IPS-20b (cell line): ENCODE measurements at regions not wholly inside any gene's neighbourhood (a gene's known extent, or its start where the extent isn't known, plus 50 kb on each side); places are given as distances from the start of the nearest gene placed in this dataset.

Experiments
- H3K27ac ChIP-seq: one replicate; pipeline ENCODE4 v1.5.1; 2013; ENCODE audit warnings: low read length
- H3K27me3 ChIP-seq: 2 replicates; pipeline ENCODE4 v1.6.1; 2013; ENCODE audit warnings: mild to moderate bottlenecking, low read length, inconsistent platforms; ENCODE audit not compliant: insufficient read depth
- H3K36me3 ChIP-seq: 2 replicates; pipeline ENCODE4 v1.6.1; 2013; ENCODE audit warnings: low read depth, mild to moderate bottlenecking, inconsistent platforms, low read length, moderate library complexity; ENCODE audit not compliant: insufficient read depth
- H3K4me1 ChIP-seq: 2 replicates; pipeline ENCODE4 v1.6.1; 2013; ENCODE audit warnings: mild to moderate bottlenecking, control low read depth, inconsistent platforms, low read length, moderate library complexity; ENCODE audit not compliant: insufficient read depth
- H3K4me3 ChIP-seq: 2 replicates; pipeline ENCODE4 v1.5.1; 2013; ENCODE audit warnings: mild to moderate bottlenecking, low read length, inconsistent platforms
- H3K9ac ChIP-seq: 2 replicates; pipeline ENCODE4 v1.6.1; 2013; ENCODE audit warnings: low read depth, mild to moderate bottlenecking, inconsistent platforms, low read length, moderate library complexity
- H3K9me3 ChIP-seq: 2 replicates; pipeline ENCODE4 v1.6.1; 2013; ENCODE audit warnings: mild to moderate bottlenecking, low read depth, low read length, inconsistent platforms; ENCODE audit not compliant: insufficient read depth

DNA sequence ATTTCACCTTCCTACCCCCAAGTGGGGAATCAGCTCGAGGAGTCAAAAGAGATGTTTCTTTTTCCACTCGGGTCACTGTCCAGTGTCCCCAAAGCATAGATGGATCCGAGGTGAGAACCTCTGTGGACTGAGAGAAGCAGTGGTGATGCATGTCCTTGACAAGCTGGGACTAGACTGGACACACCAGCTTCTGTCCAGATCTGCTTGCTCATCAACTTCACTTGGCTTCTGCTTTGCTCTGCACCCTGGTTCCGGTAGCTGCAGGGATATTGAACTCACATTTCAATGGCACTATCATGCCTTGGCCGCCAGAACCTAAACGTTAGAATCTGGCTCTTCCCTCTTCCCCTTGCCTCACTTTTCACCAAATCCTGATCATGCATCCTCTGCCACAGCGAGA lies 50.3 kb upstream of the CXCL12 start:
- Histone ChIP-seq H3K36me3 (no peaks in the 10 kb centered on the region), H3K9ac (no peak overlapping the region), H3K27me3 (no peaks in the 10 kb centered on the region), H3K9me3 (peaks cover 19% of the 10 kb centered on the region), H3K4me1 (no peaks in the 10 kb centered on the region), H3K27ac (no peak overlapping the region), H3K4me3 (no peak overlapping the region)

DNA sequence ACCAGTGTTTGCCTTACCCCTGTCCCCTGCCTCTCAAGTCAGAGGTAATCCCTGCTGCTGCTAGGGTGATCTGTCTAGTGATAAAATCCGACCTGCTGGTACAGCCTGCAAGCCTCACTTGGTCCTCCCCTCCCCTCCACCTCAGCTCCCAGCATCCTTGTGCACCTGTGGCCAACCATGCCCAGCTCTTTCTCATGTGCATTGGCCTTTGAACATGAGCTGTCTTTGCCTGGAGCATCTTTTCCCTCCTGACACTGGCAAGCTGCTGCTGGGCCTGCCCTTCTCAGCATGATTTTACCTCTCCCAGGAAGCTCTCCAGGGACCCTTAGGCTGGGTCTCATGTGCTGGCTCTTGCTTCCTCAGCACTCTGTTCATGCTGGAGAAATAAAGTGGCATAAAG lies 51.3 kb upstream of the CXCL12 start:
- H3K9ac ChIP-seq = no peak overlapping the region
- peaks cover 19% of the 10 kb centered on the region for H3K9me3 ChIP-seq
- no peaks in the 10 kb centered on the region for H3K27me3 ChIP-seq
- no peak overlapping the region for H3K4me3 ChIP-seq
- no peaks in the 10 kb centered on the region for H3K4me1 ChIP-seq
- no peaks in the 10 kb centered on the region for H3K36me3 ChIP-seq
- H3K27ac ChIP-seq = no peak overlapping the region

DNA sequence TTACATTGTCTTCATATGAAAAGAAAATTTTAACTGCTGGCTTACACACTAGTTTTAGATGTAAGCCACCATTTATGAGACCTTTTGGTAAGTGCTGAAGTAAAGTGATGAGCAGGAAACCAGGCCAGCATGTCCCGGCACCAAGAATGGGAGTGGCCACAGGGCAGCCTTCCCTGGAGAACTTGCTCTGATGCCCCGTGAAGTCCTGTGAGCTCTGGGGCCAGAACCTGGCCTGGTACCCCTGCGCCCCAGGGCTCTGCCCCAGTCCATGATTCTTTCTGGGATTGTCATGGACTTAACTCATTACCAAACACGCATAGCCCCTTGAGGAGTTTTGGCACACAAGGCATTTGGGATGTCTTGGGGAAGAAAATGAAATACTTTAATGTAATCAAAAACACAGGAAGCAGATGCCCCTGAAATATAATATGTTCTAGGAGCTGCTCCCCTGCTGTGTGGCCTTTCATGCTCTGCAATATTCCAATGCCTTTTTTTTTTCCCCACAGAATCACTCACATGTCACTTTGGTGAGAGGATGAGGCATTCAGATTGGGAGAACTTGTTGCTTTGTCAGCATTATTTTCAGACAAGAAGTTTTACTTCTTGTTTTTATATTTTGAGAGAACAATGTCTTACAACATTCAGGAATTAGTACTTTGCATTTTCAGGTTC lies 53.1 kb upstream of the CXCL12 start:
- peaks cover 14% of the 10 kb centered on the region; the same call in 1 of the 2 replicates for H3K9me3 ChIP-seq
- no peaks in the 10 kb centered on the region for H3K36me3 ChIP-seq
- no peaks in the 10 kb centered on the region for H3K4me1 ChIP-seq
- H3K4me3 ChIP-seq = no peak overlapping the region
- H3K27ac ChIP-seq = no peak overlapping the region
- H3K27me3 ChIP-seq = no peaks in the 10 kb centered on the region
- no peak overlapping the region for H3K9ac ChIP-seq

DNA sequence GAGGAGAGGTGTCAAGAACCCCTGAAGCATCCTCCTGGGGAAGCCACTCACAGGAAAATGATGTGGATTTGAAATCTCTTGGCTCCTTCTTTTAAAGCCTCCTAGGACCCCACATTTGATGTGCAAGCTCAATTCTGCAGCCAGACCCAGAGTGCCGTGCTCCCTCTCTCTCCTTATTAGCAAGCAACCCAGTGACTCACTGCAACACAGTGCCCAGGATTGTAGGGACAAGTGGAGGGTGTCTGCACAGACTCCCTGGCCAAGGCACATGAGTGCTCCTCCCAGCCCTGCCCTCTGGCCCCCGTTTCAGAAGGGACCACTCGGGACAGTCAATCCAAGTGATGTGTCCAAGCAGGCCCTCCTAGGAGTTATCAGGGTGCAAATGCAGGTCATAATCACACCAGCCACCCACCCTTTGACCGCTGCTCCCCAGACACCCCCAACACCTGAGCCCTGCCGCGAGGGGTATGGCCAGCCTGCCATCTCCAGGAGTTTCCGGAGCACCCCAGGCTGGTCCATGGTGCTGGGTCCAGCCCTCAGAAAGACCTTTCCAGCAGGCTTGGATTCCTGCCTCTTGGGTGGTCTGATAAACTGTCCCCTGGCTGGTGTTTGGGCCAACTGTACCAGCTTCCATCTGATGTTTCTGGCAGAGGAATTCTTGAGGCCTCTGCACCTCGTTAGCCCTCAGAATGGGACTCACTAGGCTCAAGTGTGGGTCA lies 54.5 kb upstream of the CXCL12 start:
- Histone ChIP-seq H3K27me3 (no peaks in the 10 kb centered on the region), H3K36me3 (no peaks in the 10 kb centered on the region), H3K9me3 (peaks cover 6% of the 10 kb centered on the region; the same call in 1 of the 2 replicates), H3K4me3 (no peak overlapping the region), H3K27ac (no peak overlapping the region), H3K4me1 (no peaks in the 10 kb centered on the region), H3K9ac (no peak overlapping the region)

DNA sequence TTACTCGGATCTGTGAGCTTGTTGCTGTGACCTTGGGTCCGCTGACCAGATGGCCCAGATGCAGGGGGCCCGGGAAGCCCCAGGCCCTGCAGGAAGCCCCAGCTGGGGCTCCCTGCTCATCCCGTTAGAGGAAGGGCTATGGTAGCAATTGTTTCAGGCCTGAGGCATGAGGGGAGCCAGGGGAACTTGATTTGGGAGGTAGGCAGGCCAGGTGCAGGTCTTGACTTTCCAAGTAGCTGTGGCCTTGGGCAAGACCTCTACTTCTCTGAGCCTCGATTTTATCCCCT lies 55.0 kb upstream of the CXCL12 start:
- no peaks in the 10 kb centered on the region for H3K27me3 ChIP-seq
- no peak overlapping the region for H3K9ac ChIP-seq
- H3K9me3 ChIP-seq = peaks cover 4% of the 10 kb centered on the region
- H3K27ac ChIP-seq = no peak overlapping the region
- H3K36me3 ChIP-seq = no peaks in the 10 kb centered on the region
- no peaks in the 10 kb centered on the region for H3K4me1 ChIP-seq
- no peak overlapping the region for H3K4me3 ChIP-seq

DNA sequence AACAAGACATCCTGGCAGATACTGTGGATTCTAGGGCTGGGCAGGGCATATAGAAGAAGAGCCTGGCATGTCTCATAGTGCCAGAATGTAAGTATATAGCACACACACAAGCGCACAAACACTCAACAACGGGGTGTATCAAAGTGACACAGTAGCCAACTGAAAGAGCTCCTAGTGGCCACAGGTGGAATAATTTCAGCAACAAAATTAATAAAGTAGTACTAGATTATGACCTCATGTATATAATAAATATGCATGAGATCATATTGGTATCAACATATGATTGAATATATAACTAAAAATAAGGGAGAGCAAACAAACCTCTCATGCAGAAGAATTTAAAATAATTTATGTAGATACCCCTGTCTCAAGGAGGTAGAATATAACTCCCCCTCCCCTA lies 72.4 kb upstream of the CXCL12 start:
- Histone ChIP-seq H3K9ac (no peak overlapping the region), H3K36me3 (no peaks in the 10 kb centered on the region), H3K9me3 (no peaks in the 10 kb centered on the region)

DNA sequence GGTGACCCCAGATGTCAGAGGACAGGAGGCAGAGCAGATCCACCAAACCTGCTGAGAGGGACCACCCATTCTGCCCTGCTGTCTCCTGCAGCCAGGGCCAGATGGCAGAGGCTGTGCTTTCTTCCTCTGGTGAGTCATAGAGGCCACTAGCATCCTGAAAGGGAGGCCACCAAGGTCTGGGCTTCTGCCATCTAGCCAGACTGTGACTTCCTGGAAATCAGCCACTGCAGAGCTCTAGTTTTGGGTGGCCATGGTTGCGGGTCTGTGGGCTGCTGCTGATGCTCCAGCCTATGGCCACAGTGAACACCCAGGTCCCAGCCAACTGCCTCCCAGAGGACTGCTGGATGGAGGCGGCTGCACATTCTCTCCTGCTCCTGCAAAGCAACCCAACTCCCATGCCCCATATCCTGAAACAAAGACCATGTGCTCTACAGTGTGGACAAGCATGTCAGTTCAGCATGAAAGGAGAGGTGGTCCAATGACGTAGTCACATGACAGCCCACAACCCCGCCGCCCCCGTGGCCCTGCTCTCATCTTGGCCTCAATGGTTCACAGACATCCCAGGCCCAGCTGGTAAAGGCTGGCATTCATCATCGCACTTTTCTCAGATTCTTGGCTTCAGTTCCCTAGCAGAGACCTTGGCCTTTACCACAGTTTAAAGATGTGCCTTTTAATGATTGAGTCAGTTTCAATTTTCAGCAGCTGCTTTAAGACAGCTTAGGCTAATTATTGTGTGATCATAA lies 73.9 kb upstream of the CXCL12 start:
- Histone ChIP-seq H3K9ac (no peak overlapping the region), H3K9me3 (no peaks in the 10 kb centered on the region), H3K27ac (no peak overlapping the region), H3K36me3 (no peaks in the 10 kb centered on the region), H3K27me3 (no peaks in the 10 kb centered on the region), H3K4me1 (no peaks in the 10 kb centered on the region), H3K4me3 (no peak overlapping the region)

More for the DNA sequence above, 72.4 kb upstream of the CXCL12 start:
- Histone ChIP-seq H3K27ac (no peak overlapping the region), H3K4me1 (no peaks in the 10 kb centered on the region), H3K27me3 (no peaks in the 10 kb centered on the region), H3K4me3 (no peak overlapping the region)

DNA sequence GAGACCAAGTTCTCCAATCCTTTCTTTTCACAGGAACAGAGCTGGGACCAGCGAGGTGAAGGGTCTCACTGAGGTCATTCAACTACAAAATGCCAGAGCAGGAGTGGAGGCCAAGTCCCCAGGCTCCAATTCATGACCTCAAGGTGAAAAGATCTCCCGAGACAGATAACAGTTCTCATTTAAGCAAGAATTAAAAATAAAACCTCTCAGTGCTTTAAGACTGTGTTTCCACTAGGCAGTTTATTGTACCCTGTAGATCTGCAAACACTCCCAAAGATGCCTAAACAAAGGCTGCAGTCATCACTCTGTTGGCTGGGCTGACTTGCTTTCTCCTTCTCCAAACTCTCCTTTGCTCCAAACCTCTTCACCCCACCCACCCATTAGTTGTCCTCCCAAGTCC lies 74.8 kb upstream of the CXCL12 start:
- Histone ChIP-seq H3K27ac (no peak overlapping the region), H3K9me3 (no peaks in the 10 kb centered on the region), H3K9ac (no peak overlapping the region), H3K36me3 (no peaks in the 10 kb centered on the region), H3K27me3 (no peaks in the 10 kb centered on the region), H3K4me3 (no peak overlapping the region), H3K4me1 (no peaks in the 10 kb centered on the region)

DNA sequence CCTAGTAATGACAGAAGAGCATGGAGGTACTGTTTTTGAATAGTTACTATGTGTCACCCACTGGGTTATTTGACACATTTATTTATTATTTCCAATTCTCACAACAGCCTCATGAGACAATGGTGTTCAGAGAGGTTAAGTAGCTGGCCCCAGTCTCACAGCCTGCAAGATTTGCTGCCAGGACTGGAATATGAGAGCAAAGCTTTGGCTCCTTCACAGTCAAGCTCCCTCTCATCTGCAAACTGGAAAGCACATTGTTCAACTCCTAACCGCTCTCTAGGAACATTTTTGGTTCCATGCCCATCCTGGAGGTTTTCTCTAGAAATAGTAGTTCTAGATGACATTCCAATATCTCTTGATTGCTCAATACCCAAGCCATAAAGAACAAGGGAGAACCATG lies 75.5 kb upstream of the CXCL12 start:
- Histone ChIP-seq H3K9ac (no peak overlapping the region), H3K36me3 (no peaks in the 10 kb centered on the region), H3K27ac (no peak overlapping the region), H3K4me1 (no peaks in the 10 kb centered on the region), H3K4me3 (no peak overlapping the region), H3K27me3 (no peaks in the 10 kb centered on the region), H3K9me3 (no peaks in the 10 kb centered on the region)

DNA sequence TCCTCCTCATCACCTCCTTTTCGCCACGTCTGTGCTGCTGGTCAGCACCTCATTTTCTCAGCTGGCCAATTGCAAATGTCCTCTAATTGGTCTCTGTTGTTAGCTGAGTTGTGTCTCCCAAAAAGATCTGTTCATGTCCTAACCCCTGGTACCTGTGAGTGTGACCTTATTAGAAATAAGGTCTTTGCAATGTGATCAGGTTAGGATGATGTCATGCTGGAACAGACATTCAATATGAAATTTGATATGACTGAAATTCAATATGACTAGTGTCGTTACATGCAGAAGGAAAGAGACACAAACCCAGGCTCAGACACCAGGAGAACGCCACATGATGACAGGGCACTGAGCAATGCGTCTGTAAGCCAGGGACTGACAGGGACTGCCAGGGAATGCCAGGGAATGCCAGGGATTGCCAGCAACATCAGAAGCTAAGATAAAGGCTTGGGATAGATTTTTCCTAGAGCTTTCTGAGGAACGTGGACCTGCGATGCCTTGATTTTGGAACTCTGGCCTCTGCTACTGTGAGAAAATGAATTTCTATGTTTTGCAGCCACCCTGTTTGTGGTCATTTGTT lies 77.5 kb upstream of the CXCL12 start:
- no peak overlapping the region for H3K4me3 ChIP-seq
- H3K27me3 ChIP-seq = no peaks in the 10 kb centered on the region
- no peaks in the 10 kb centered on the region for H3K4me1 ChIP-seq
- H3K36me3 ChIP-seq = no peaks in the 10 kb centered on the region
- no peak overlapping the region for H3K9ac ChIP-seq
- H3K9me3 ChIP-seq = no peaks in the 10 kb centered on the region
- no peak overlapping the region for H3K27ac ChIP-seq

DNA sequence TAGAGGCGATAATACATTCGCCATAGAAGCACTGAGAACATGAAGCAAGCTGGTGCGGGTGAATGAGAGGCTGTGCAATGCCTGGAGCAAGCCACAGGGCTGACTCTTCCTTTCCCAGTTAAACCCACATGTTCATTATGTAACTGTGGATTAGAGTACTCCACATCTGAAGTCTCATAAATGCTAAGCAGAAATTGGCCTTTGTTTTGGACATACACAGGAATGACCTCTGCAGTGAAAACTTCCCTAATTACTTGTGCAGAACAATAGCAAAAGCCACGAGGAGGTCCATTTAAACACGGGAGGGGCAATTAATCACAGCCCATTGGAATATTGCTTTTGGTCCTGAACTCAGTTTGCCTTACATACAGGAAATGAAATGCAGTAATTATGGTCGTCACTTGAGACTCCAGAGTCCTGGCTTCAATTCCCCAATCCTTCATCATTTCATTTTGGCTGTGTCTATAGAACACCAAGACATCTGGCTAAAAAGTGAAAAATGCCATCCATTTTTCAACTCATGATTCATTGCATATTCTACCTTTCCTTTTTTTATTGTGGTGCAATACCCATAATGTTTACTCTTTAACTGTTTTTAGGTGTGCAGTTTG lies 78.7 kb upstream of the CXCL12 start:
- no peaks in the 10 kb centered on the region for H3K9me3 ChIP-seq
- H3K9ac ChIP-seq = no peak overlapping the region
- no peaks in the 10 kb centered on the region for H3K27me3 ChIP-seq
- no peak overlapping the region for H3K4me3 ChIP-seq
- no peak overlapping the region for H3K27ac ChIP-seq
- no peaks in the 10 kb centered on the region for H3K36me3 ChIP-seq
- H3K4me1 ChIP-seq = no peaks in the 10 kb centered on the region
